Parathyroid adenoma (tissue), 2 donors: ENCODE measurements at regions not wholly inside any gene's neighbourhood (a gene's known extent, or its start where the extent isn't known, plus 50 kb on each side); places are given as distances from the start of the nearest gene placed in this dataset.

Experiments
- H2AFZ ChIP-seq: fragments of 300-600 bp; sonication (generic); one replicate; pipeline ENCODE4 v1.7.0; 2017; ENCODE audit warnings: antibody characterized with exemption, mild to moderate bottlenecking
- H3K27ac ChIP-seq: fragments of 300-600 bp; sonication (generic); one replicate; pipeline ENCODE4 v1.7.0; 2017
- H3K27me3 ChIP-seq: fragments of 300-600 bp; sonication (generic); one replicate; pipeline ENCODE4 v1.7.0; 2017; ENCODE audit warnings: low read length; ENCODE audit not compliant: control insufficient read depth, insufficient read depth
- H3K36me3 ChIP-seq: fragments of 300-600 bp; sonication (generic); one replicate; pipeline ENCODE4 v1.7.0; 2017; ENCODE audit warnings: low read length; ENCODE audit not compliant: control insufficient read depth, insufficient read depth
- H3K4me1 ChIP-seq: fragments of 300-600 bp; sonication (generic); one replicate; pipeline ENCODE4 v1.7.0; 2017; ENCODE audit warnings: control low read depth
- H3K4me2 ChIP-seq: fragments of 300-600 bp; sonication (generic); one replicate; pipeline ENCODE4 v1.7.0; 2017; ENCODE audit warnings: low read length
- H3K4me3 ChIP-seq: fragments of 300-600 bp; sonication (generic); one replicate; pipeline ENCODE4 v1.7.0; 2017; ENCODE audit warnings: low read depth, low read length
- H3K79me2 ChIP-seq: fragments of 300-600 bp; sonication (generic); one replicate; pipeline ENCODE4 v1.7.0; 2017; ENCODE audit warnings: control low read depth
- H3K9ac ChIP-seq: fragments of 300-600 bp; sonication (generic); one replicate; pipeline ENCODE4 v1.7.0; 2017; ENCODE audit warnings: mild to moderate bottlenecking
- H3K9me3 ChIP-seq: fragments of 300-600 bp; sonication (generic); one replicate; pipeline ENCODE4 v1.7.0; 2017; ENCODE audit warnings: low read length; ENCODE audit not compliant: control insufficient read depth
- TF ChIP-seq, protein P1 (sequence below): fragments of 300-600 bp; sonication (generic); IDR thresholded peaks from one replicate; pipeline ENCODE4 v1.7.0; 2017; ENCODE audit warnings: antibody characterized with exemption, mild to moderate bottlenecking
- donor health status: primary hyperparathyroidism.

DNA sequence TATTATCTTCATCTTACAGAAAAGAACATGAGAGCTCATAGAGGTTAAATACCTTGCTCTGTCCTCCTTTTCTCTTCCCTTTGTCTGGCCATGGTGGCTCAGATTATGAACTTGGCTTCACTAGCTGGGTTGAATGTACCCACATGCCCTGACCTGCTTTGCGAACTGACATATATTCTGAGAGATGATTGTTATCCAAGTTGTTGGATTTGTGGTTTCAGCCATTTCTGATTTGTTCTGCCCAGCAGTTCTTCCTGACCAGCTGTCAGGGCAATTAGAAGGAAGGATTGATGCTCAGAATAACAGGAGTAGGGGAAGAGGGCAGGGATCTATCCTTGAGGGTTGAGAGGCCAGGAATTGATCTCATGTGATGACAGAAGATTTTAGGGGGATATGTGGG is 236.8 kb upstream of the FAM98A start:
- Histone ChIP-seq H3K9me3 (no peaks in the 10 kb centered on the region), H3K79me2 (no peaks in the 10 kb centered on the region), H3K4me1 (no peaks in the 10 kb centered on the region), H3K36me3 (no peaks in the 10 kb centered on the region), H2AFZ (no peak overlapping the region), H3K27ac (no peak overlapping the region), H3K9ac (no peak overlapping the region), H3K27me3 (no peaks in the 10 kb centered on the region), H3K4me3 (no peak overlapping the region), H3K4me2 (no peak overlapping the region)
- TF ChIP-seq, protein P1, sequence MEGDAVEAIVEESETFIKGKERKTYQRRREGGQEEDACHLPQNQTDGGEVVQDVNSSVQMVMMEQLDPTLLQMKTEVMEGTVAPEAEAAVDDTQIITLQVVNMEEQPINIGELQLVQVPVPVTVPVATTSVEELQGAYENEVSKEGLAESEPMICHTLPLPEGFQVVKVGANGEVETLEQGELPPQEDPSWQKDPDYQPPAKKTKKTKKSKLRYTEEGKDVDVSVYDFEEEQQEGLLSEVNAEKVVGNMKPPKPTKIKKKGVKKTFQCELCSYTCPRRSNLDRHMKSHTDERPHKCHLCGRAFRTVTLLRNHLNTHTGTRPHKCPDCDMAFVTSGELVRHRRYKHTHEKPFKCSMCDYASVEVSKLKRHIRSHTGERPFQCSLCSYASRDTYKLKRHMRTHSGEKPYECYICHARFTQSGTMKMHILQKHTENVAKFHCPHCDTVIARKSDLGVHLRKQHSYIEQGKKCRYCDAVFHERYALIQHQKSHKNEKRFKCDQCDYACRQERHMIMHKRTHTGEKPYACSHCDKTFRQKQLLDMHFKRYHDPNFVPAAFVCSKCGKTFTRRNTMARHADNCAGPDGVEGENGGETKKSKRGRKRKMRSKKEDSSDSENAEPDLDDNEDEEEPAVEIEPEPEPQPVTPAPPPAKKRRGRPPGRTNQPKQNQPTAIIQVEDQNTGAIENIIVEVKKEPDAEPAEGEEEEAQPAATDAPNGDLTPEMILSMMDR, result no peak

DNA sequence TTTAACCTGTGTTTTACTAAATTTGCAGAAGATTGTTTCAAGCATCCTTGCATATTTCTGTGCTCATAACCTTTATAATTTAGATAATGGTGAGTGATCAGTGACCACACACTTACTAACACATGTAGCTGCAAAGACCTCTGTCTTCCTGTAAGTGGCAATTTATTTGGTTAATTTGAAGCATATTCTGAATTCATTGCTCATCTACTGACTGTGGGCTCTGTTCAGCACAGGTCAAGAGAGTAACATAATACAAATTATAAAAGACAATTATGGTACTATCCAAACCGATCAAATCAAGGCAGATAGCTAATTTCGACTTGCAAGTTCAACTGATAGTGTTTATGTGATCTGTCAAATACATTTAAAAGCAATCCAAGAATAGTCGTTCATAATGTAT is 223.9 kb upstream of the FAM98A start:
- H3K27ac ChIP-seq, result no peak overlapping the region
- H3K36me3 ChIP-seq, result no peaks in the 10 kb centered on the region
- no peaks in the 10 kb centered on the region for H3K4me1 ChIP-seq
- no peak overlapping the region for H3K4me3 ChIP-seq
- H2AFZ ChIP-seq, result no peak overlapping the region
- TF ChIP-seq, protein P1, result no peak
- H3K79me2 ChIP-seq, result no peaks in the 10 kb centered on the region
- H3K9me3 ChIP-seq, result no peaks in the 10 kb centered on the region
- H3K27me3 ChIP-seq, result no peaks in the 10 kb centered on the region
- no peak overlapping the region for H3K4me2 ChIP-seq
- no peak overlapping the region for H3K9ac ChIP-seq

DNA sequence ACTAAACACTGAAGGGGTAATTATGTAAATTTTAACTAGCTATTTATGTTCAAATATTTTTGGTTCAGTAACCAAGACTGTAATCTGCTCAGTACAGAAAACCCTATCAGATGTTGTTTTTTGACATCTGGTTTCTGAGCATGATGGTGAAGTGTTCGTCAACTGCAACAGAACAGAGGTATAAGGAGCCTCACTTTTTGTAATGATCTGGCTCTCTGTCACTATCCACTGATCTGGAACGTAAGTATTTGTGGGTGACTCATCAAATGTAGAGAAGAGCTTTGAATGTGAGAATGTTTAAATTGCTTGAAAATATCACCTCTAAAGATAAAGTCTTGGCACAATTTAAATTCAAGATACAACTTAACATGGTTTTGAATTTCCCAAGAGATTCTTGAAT is 213.6 kb upstream of the FAM98A start:
- Histone ChIP-seq H3K4me3 (no peak overlapping the region), H3K27ac (no peak overlapping the region), H3K27me3 (no peaks in the 10 kb centered on the region), H3K36me3 (no peaks in the 10 kb centered on the region), H3K9ac (no peak overlapping the region), H3K9me3 (no peaks in the 10 kb centered on the region), H3K4me1 (no peaks in the 10 kb centered on the region), H3K79me2 (no peaks in the 10 kb centered on the region), H3K4me2 (no peak overlapping the region), H2AFZ (no peak overlapping the region)
- TF ChIP-seq, protein P1, result no peak

DNA sequence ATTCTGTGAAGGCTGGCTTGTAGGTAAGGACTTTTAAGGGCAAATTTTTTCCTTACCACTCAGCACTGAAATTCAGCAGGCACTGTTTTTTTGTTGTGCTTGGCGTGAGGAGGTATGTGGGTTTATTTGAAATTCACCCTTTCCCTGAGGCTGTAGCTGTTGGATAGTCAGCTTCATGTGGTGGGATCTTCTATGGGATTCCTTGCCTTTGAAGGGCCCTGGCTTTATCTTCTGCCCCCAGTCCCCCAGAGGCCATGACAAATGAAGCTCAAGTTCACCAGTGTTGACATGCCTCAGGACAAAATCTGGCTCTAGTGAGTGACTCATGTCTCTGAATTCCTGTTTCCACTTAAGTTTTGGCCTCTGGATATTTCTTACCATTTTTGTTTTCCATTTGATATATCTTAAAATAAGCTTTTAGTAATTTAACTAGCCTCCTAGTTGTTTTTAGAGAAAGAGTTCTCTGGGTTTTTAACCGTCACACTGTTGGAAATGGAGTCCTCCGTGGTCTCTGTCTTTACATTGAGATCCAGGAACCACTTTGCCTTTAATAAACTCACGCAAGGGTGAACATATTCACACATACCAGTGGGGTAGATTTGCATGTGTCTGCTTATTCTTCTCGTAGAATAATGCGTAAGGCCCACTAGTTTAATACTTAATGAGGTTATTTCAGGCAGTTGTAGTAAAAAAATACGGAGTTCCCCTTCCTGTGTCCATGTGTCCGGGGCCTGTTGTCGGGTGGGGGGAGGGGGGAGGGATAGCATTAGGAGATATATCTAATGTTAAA is 211.1 kb upstream of the FAM98A start:
- H2AFZ ChIP-seq, result no peak overlapping the region
- H3K36me3 ChIP-seq, result no peaks in the 10 kb centered on the region
- no peaks in the 10 kb centered on the region for H3K79me2 ChIP-seq
- no peak overlapping the region for H3K27ac ChIP-seq
- H3K9me3 ChIP-seq, result no peaks in the 10 kb centered on the region
- H3K4me1 ChIP-seq, result no peaks in the 10 kb centered on the region
- no peak overlapping the region for H3K9ac ChIP-seq
- H3K27me3 ChIP-seq, result no peaks in the 10 kb centered on the region
- H3K4me3 ChIP-seq, result no peak overlapping the region
- no peak overlapping the region for H3K4me2 ChIP-seq
- TF ChIP-seq, protein P1, result no peak

DNA sequence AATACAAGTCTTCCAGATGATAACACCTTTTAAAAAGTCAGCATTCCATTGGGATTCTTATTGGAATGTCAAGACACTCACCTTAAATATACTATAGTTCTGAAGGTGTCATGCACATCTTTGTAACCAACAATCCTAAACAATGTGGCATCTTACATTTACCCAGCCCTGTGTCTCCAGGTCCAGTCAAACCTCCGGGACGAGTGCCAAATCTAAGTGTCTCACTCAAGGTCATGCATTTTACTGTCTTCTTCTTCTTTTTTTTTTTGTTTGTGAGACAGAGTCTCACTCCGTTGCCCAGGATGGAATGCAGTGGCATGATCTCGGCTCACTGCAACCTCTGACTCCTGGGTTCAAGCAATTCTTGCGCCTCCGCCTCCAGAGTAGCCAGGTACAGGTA is 206.9 kb upstream of the FAM98A start:
- Histone ChIP-seq H3K27ac (no peak overlapping the region), H3K27me3 (no peaks in the 10 kb centered on the region), H3K79me2 (no peaks in the 10 kb centered on the region), H3K36me3 (no peaks in the 10 kb centered on the region), H3K9ac (no peak overlapping the region), H3K4me2 (no peak overlapping the region), H3K9me3 (no peaks in the 10 kb centered on the region), H2AFZ (no peak overlapping the region), H3K4me3 (no peak overlapping the region), H3K4me1 (no peaks in the 10 kb centered on the region)
- TF ChIP-seq, protein P1, result no peak
